GM18517 (cell line): ENCODE measurements at regions not wholly inside any gene's neighbourhood (a gene's known extent, or its start where the extent isn't known, plus 50 kb on each side); places are given as distances from the start of the nearest gene placed in this dataset.

Experiments
- ATAC-seq: cut with Tn5 transposase; IDR thresholded peaks from one replicate; pipeline ENCODE4 v1.9.1; 2021; ENCODE audit warnings: mild to moderate bottlenecking, moderate library complexity; ENCODE audit not compliant: unreplicated experiment

GRCh38 chr16:73764321-73764720 is 532.3 kb upstream of the PSMD7 start:
- ATAC-seq = no peak

GRCh38 chr16:73756289-73757178 is 540.1 kb upstream of the PSMD7 start:
- ATAC-seq = no peak

GRCh38 chr16:73753931-73754330 is 542.7 kb upstream of the PSMD7 start:
- no peak for ATAC-seq

- ATAC-seq = no peak
Measured at GRCh38 chr16:73750639-73751038, 546.0 kb upstream of the PSMD7 start.

- no peak for ATAC-seq
Measured at GRCh38 chr16:73747328-73747727, 549.3 kb upstream of the PSMD7 start.

GRCh38 chr16:73746554-73746953 is 550.1 kb upstream of the PSMD7 start:
- ATAC-seq = no peak

- no peak for ATAC-seq
Measured at GRCh38 chr16:73743665-73744496, 552.7 kb upstream of the PSMD7 start.

- no peak for ATAC-seq
Measured at GRCh38 chr16:73739049-73739769, 557.4 kb upstream of the PSMD7 start.

GRCh38 chr16:73738266-73738665 is 558.3 kb upstream of the PSMD7 start:
- ATAC-seq = no peak

- no peak for ATAC-seq
Measured at GRCh38 chr16:73737637-73738036, 559.0 kb upstream of the PSMD7 start.

- ATAC-seq = no peak
Measured at GRCh38 chr16:73735954-73736353, 560.7 kb upstream of the PSMD7 start.

GRCh38 chr16:73735018-73735417 is 561.6 kb upstream of the PSMD7 start:
- no peak for ATAC-seq

GRCh38 chr16:73732681-73733080 is 563.9 kb upstream of the PSMD7 start:
- no peak for ATAC-seq

GRCh38 chr16:73732143-73732542 is 564.5 kb upstream of the PSMD7 start:
- no peak for ATAC-seq

GRCh38 chr16:73730481-73731090 is 566.0 kb upstream of the PSMD7 start:
- ATAC-seq = no peak

- ATAC-seq = no peak
Measured at GRCh38 chr16:73725156-73725555, 571.5 kb upstream of the PSMD7 start.

- no peak for ATAC-seq
Measured at GRCh38 chr16:73724503-73724902, 572.1 kb upstream of the PSMD7 start.

- ATAC-seq = no peak
Measured at GRCh38 chr16:73717266-73717974, 579.2 kb upstream of the PSMD7 start.

GRCh38 chr16:73714976-73715375 is 581.6 kb upstream of the PSMD7 start:
- ATAC-seq = no peak

- ATAC-seq = no peak
Measured at GRCh38 chr16:73713778-73714495, 582.7 kb upstream of the PSMD7 start.
